ENCODE measurements at regions not wholly inside any gene's neighbourhood (a gene's known extent, or its start where the extent isn't known, plus 50 kb on each side); places are given as distances from the start of the nearest gene placed in this dataset.

DNA sequence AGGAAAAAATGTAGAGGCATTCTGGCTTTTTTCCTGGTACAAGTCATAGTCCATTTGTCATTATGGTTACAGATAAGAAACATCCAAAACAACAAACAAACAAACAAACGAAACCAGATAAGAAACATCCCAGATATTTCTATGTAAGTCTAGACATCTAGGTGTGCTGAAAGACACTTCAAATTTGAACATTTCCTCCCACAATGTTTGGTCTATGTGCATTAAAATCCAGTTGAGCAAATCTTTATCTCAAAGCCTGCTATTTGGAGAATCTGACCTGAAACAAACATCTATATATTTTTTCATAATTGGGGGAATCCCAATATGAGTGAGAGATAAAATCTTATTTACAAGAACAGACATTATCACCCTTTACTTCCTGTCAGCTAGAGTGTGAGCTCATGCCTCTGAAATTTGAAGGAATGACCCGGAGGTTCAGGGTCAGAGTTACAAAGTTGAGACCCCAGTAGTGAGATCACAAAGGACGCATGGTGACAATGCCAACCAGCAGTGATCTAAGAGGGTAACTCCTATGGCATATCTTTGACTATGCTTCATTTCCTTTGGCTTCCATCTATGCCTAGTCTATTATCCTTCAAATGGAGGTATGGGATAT, 182.9 kb upstream of the ATP1B1 start:
- H3K4me3 Mint-ChIP-seq = no peak overlapping the region
- H3K36me3 Mint-ChIP-seq (ENCODE audit: low read depth) = no peaks in the 10 kb centered on the region
- H3K4me1 Mint-ChIP-seq (ENCODE audit: low read depth) = peaks cover 11% of the 10 kb centered on the region
- peaks cover 7% of the 10 kb centered on the region for H3K27me3 Mint-ChIP-seq (ENCODE audit: low read depth)
- no peak overlapping the region for H3K27ac Mint-ChIP-seq
- H3K9me3 Mint-ChIP-seq = no peaks in the 10 kb centered on the region
- DNase-seq (ENCODE audit: low spot score) = no peak

GRCh38 chr1:168924976-168925375, 181.5 kb upstream of the ATP1B1 start:
- DNase-seq (ENCODE audit: low spot score) = no peak
- Mint-ChIP-seq H3K4me3 (no peak overlapping the region), H3K27me3 (ENCODE audit: low read depth) (peaks cover 18% of the 10 kb centered on the region), H3K36me3 (ENCODE audit: low read depth) (no peaks in the 10 kb centered on the region), H3K9me3 (no peaks in the 10 kb centered on the region), H3K4me1 (ENCODE audit: low read depth) (peaks cover 11% of the 10 kb centered on the region), H3K27ac (no peak overlapping the region)

DNA sequence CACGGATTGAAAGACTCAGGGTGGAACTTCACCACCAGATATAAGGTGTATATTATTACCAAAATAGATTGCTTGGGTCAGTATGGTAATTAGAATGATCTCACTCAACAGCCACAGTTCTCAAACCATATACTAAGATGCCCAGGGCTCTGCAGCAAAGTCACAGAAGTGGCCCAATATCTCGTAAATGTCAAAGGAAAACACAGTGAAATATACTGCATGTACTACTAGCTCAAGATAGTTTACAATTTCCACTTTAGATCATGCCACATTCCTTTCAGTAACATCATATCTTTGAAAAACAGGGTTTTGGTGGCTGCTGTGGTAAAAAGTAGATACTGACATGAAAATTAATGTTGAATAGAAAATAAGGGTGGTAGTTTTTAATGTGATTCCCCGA, 180.3 kb upstream of the ATP1B1 start:
- Mint-ChIP-seq H3K4me1 (ENCODE audit: low read depth) (peaks cover 11% of the 10 kb centered on the region), H3K27me3 (ENCODE audit: low read depth) (peaks cover 25% of the 10 kb centered on the region), H3K9me3 (no peaks in the 10 kb centered on the region), H3K27ac (no peak overlapping the region), H3K36me3 (ENCODE audit: low read depth) (no peaks in the 10 kb centered on the region), H3K4me3 (no peak overlapping the region)
- no peak for DNase-seq (ENCODE audit: low spot score)

DNA sequence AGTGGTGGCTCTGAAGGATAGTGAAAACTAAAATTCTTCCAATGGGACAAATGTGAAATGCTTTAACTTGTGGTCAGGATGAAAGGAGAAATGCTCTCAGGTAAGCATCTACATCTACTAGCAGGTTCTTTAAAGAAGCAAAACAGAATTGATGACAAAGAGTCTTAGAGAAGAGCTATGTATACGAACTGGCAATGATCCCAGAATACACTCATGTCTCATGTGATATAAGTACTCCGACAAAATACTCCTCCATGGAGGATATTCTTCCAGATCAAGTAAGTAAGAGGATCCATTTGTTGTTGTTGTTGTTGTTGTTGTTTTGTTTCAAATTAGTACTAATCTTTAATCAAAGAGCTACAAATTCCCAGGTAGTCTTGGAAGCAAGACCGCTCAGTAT, 174.0 kb upstream of the ATP1B1 start:
- H3K27ac Mint-ChIP-seq = no peak overlapping the region
- no peak overlapping the region for H3K4me3 Mint-ChIP-seq
- no peaks in the 10 kb centered on the region for H3K4me1 Mint-ChIP-seq (ENCODE audit: low read depth)
- peaks cover 46% of the 10 kb centered on the region for H3K27me3 Mint-ChIP-seq (ENCODE audit: low read depth)
- no peak for DNase-seq (ENCODE audit: low spot score)
- H3K9me3 Mint-ChIP-seq = no peaks in the 10 kb centered on the region
- no peaks in the 10 kb centered on the region for H3K36me3 Mint-ChIP-seq (ENCODE audit: low read depth)

GRCh38 chr1:168933141-168933805, 173.2 kb upstream of the ATP1B1 start:
- Mint-ChIP-seq H3K27me3 (ENCODE audit: low read depth) (peaks cover 42% of the 10 kb centered on the region), H3K4me1 (ENCODE audit: low read depth) (no peaks in the 10 kb centered on the region), H3K36me3 (ENCODE audit: low read depth) (no peaks in the 10 kb centered on the region), H3K9me3 (no peaks in the 10 kb centered on the region), H3K4me3 (no peak overlapping the region), H3K27ac (no peak overlapping the region)
- DNase-seq (ENCODE audit: low spot score) = no peak

DNA sequence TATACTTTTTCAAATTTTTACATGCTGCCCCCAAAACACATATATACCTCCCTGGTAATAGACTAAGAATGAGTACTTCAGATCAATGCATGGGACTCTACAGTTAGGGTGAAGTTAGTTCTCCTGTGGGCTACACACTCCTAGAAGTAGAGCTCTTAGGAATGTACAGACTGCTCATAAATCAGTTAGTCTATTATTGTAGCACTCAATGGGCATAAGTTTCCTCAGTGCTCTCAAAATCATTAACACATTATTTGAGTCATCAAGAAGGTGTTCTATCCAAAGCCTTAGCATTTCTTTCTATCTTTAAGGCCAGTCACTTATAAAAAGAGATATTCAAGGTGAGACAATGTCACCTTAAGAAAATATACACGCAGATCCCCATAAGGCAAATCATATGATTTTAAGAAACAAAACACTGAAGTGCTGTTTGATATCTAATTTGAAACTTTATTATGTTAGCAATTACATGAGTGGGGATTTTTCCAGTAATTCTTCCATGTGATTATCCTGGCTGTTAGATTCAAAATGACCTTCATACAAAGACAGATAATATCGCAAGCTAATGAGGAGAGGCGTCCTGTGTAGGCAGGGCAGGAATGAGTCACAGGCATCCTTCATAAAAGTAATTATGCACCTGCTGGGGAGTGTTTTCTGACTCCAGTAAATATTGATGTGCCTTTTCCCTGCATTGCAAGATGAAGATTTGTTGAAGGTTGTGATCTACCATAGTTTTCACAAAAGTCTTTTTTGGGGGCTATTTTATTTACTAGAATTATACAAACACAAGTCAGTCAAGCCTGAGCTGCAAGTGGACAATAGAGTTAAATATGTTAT, 167.2 kb upstream of the ATP1B1 start:
- Mint-ChIP-seq H3K27me3 (ENCODE audit: low read depth) (peaks cover 28% of the 10 kb centered on the region), H3K4me1 (ENCODE audit: low read depth) (no peaks in the 10 kb centered on the region), H3K36me3 (ENCODE audit: low read depth) (no peaks in the 10 kb centered on the region), H3K4me3 (no peak overlapping the region), H3K9me3 (no peaks in the 10 kb centered on the region), H3K27ac (no peak overlapping the region)
- no peak for DNase-seq (ENCODE audit: low spot score)

GRCh38 chr1:168939947-168940223, 166.6 kb upstream of the ATP1B1 start:
- no peak for DNase-seq (ENCODE audit: low spot score)
- Mint-ChIP-seq H3K27ac (no peak overlapping the region), H3K27me3 (ENCODE audit: low read depth) (peaks cover 23% of the 10 kb centered on the region), H3K36me3 (ENCODE audit: low read depth) (no peaks in the 10 kb centered on the region), H3K9me3 (no peaks in the 10 kb centered on the region), H3K4me1 (ENCODE audit: low read depth) (no peaks in the 10 kb centered on the region), H3K4me3 (no peak overlapping the region)

- no peak overlapping the region for H3K4me3 Mint-ChIP-seq
These were observed 164.8 kb upstream of the ATP1B1 start for GRCh38 chr1:168941640-168942039.

DNA sequence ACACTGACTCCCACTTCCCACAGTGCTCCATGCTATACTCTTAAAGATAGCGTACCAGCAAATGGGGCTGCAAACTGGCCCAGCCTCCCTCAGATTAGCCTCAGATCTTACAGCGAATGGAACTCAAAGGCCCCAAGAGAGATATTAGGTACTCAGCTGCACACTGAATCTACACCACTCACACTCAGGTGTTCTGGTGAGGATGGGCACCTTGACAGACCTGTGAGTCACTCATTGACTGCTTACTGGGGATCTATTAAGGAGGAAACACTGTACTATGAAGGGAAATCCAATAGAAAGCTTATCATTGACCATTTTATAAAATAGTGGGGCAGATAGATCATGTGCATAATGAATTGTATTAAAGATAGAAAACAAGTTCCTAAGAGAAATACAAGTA, 164.3 kb upstream of the ATP1B1 start:
- Mint-ChIP-seq H3K36me3 (ENCODE audit: low read depth) (no peaks in the 10 kb centered on the region), H3K4me3 (no peak overlapping the region), H3K9me3 (no peaks in the 10 kb centered on the region), H3K27me3 (ENCODE audit: low read depth) (peaks cover 21% of the 10 kb centered on the region), H3K4me1 (ENCODE audit: low read depth) (no peaks in the 10 kb centered on the region), H3K27ac (no peak overlapping the region)
- no peak for DNase-seq (ENCODE audit: low spot score)

More at GRCh38 chr1:168941640-168942039, 164.8 kb upstream of the ATP1B1 start:
- H3K27ac Mint-ChIP-seq = no peak overlapping the region
- H3K36me3 Mint-ChIP-seq (ENCODE audit: low read depth) = no peaks in the 10 kb centered on the region
- H3K4me1 Mint-ChIP-seq (ENCODE audit: low read depth) = no peaks in the 10 kb centered on the region
- H3K27me3 Mint-ChIP-seq (ENCODE audit: low read depth) = peaks cover 23% of the 10 kb centered on the region
- no peak for DNase-seq (ENCODE audit: low spot score)
- H3K9me3 Mint-ChIP-seq = no peaks in the 10 kb centered on the region

- Mint-ChIP-seq H3K9me3 (no peaks in the 10 kb centered on the region), H3K4me3 (no peak overlapping the region), H3K36me3 (ENCODE audit: low read depth) (no peaks in the 10 kb centered on the region), H3K27ac (no peak overlapping the region), H3K27me3 (ENCODE audit: low read depth) (peaks cover 17% of the 10 kb centered on the region), H3K4me1 (ENCODE audit: low read depth) (no peaks in the 10 kb centered on the region)
- DNase-seq (ENCODE audit: low spot score) = no peak
These were observed 160.6 kb upstream of the ATP1B1 start for GRCh38 chr1:168945870-168946269.

DNA sequence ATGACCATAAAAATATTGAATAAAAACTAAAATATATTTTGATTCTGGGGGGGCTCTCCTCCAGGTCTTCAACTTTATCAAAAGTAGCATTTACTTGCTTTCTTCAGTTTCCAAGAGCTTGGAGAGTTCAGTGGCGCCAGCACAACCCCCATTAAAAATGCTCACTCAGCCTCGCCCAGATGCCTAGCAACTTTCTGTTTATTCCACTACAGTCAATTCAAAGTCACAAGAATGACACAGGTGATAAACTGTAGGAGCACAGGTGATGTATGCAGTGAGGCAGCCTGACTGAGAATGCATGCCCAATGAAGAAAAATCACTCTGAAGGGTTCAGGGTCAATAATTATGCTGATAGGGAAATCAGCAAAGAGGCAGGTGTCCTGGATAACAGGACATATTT, 159.4 kb upstream of the ATP1B1 start:
- no peak for DNase-seq (ENCODE audit: low spot score)
- H3K36me3 Mint-ChIP-seq (ENCODE audit: low read depth) = no peaks in the 10 kb centered on the region

DNA sequence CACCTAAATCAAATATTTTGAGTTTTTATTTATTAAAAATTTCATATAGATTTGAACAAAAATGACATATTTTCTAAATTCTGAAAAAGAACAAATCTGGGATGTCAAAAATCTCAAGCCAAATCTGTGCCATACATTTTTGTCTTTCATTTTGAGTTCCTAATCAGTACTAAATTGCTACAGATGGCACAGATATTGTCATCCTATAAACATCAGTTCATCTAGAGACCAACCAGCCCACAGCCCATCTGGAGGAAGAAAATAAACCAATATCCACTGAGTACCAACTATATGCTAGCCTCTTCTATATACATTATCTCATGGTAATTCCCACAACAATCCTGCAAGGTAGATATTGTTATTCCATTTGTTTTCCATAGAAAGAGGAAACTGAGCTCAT, 156.8 kb upstream of the ATP1B1 start:
- Mint-ChIP-seq H3K27me3 (ENCODE audit: low read depth) (peaks cover 9% of the 10 kb centered on the region), H3K9me3 (no peaks in the 10 kb centered on the region), H3K36me3 (ENCODE audit: low read depth) (no peaks in the 10 kb centered on the region), H3K27ac (no peak overlapping the region), H3K4me3 (no peak overlapping the region), H3K4me1 (ENCODE audit: low read depth) (no peaks in the 10 kb centered on the region)
- DNase-seq (ENCODE audit: low spot score) = no peak

More for the DNA sequence above, 159.4 kb upstream of the ATP1B1 start:
- Mint-ChIP-seq H3K27me3 (ENCODE audit: low read depth) (peaks cover 14% of the 10 kb centered on the region), H3K4me3 (no peak overlapping the region), H3K4me1 (ENCODE audit: low read depth) (no peaks in the 10 kb centered on the region), H3K27ac (no peak overlapping the region), H3K9me3 (no peaks in the 10 kb centered on the region)

GRCh38 chr1:168957818-168958217, 148.7 kb upstream of the ATP1B1 start:
- Mint-ChIP-seq H3K4me3 (no peak overlapping the region), H3K4me1 (ENCODE audit: low read depth) (no peaks in the 10 kb centered on the region), H3K36me3 (ENCODE audit: low read depth) (no peaks in the 10 kb centered on the region), H3K27ac (no peak overlapping the region), H3K9me3 (no peaks in the 10 kb centered on the region), H3K27me3 (ENCODE audit: low read depth) (peaks cover 10% of the 10 kb centered on the region)
- no peak for DNase-seq (ENCODE audit: low spot score)

- DNase-seq (ENCODE audit: low spot score) = no peak
- no peaks in the 10 kb centered on the region for H3K4me1 Mint-ChIP-seq (ENCODE audit: low read depth)
- no peaks in the 10 kb centered on the region for H3K9me3 Mint-ChIP-seq
These were observed 147.8 kb upstream of the ATP1B1 start for GRCh38 chr1:168958562-168959289.

More at GRCh38 chr1:168958562-168959289, 147.8 kb upstream of the ATP1B1 start:
- no peaks in the 10 kb centered on the region for H3K36me3 Mint-ChIP-seq (ENCODE audit: low read depth)
- peaks cover 10% of the 10 kb centered on the region for H3K27me3 Mint-ChIP-seq (ENCODE audit: low read depth)
- H3K27ac Mint-ChIP-seq = no peak overlapping the region
- H3K4me3 Mint-ChIP-seq = no peak overlapping the region

Data from T-helper 2 cell treated with Interferon-gamma antibody and Interleukin-4, amounts not matched to agents 5 μg/mL and 100 μg/mL, for 36 hours (primary cell).